Tibial nerve (tissue), 3 donors: ENCODE measurements at regions not wholly inside any gene's neighbourhood (a gene's known extent, or its start where the extent isn't known, plus 50 kb on each side); places are given as distances from the start of the nearest gene placed in this dataset.

Experiments used
- POLR2A ChIP-seq, 2 donors: fragments of 450-650 bp; IDR thresholded peaks; one replicate each; pipeline ENCODE4 v1.6.1; 2017; ENCODE audit warnings: antibody characterized with exemption in 2 of 2, mild to moderate bottlenecking in 2 of 2, moderate library complexity in 2 of 2
- TF ChIP-seq, protein P1 (sequence below), 5 experiments: fragments of 200-600 bp in 3 of 5; fragments of 450-650 bp in 2 of 5; sonication (generic) in 3 of 5; IDR thresholded peaks; one replicate each; pipeline ENCODE4 v1.5.1; 2016 to 2019; ENCODE audit warnings: antibody characterized with exemption in 5 of 5, mild to moderate bottlenecking in 3 of 5, moderate library complexity in 2 of 5

DNA sequence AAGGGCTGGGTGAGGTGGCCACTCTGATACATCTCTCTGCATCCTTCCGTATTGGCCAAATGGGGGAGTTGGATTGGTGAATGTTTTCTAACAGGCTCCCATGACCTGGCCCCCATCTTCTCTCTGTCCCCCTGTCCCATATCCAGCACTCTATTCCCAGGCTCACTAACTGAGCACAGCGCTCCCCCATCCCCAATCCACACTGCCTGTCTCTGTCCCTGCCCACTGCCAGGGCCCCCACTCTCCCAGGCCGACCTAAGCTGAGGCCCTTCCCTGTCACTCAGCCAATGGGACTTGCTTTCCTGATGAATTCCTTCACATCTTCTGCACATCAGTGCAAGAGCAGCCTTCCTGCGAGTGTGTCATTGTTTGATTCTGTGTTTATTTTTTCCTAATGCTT, 216.8 kb upstream of the MYT1L start:
- TF ChIP-seq, protein P1, sequence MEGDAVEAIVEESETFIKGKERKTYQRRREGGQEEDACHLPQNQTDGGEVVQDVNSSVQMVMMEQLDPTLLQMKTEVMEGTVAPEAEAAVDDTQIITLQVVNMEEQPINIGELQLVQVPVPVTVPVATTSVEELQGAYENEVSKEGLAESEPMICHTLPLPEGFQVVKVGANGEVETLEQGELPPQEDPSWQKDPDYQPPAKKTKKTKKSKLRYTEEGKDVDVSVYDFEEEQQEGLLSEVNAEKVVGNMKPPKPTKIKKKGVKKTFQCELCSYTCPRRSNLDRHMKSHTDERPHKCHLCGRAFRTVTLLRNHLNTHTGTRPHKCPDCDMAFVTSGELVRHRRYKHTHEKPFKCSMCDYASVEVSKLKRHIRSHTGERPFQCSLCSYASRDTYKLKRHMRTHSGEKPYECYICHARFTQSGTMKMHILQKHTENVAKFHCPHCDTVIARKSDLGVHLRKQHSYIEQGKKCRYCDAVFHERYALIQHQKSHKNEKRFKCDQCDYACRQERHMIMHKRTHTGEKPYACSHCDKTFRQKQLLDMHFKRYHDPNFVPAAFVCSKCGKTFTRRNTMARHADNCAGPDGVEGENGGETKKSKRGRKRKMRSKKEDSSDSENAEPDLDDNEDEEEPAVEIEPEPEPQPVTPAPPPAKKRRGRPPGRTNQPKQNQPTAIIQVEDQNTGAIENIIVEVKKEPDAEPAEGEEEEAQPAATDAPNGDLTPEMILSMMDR (IDR thresholded peaks at IDR 0.05): no peak
- TF ChIP-seq POLR2A (IDR thresholded peaks at IDR 0.05): no peak
